Hematopoietic multipotent progenitor cell treated with erythropoietin and hydrocortisone succinate and interleukin-3 and kit ligand, for 17 days (in vitro differentiated cells): ENCODE measurements at regions not wholly inside any gene's neighbourhood (a gene's known extent, or its start where the extent isn't known, plus 50 kb on each side); places are given as distances from the start of the nearest gene placed in this dataset.

Experiments used
- DNase-seq: peaks from one replicate; pipeline ENCODE4 v3.0.0-alpha.2; 2015; ENCODE audit warnings: low spot score

GRCh38 chr18:57915865-57916582 lies 112.9 kb upstream of the ATP8B1 start:
- DNase-seq: no peak

GRCh38 chr18:57915248-57915647 lies 112.1 kb upstream of the ATP8B1 start:
- DNase-seq: no peak

GRCh38 chr18:57913686-57914085 lies 110.6 kb upstream of the ATP8B1 start:
- no peak for DNase-seq

- DNase-seq: peak; percentile 34
Observed at GRCh38 chr18:57910817-57911216, 107.7 kb upstream of the ATP8B1 start.

- no peak for DNase-seq
Observed at GRCh38 chr18:57910134-57910533, 107.0 kb upstream of the ATP8B1 start.

- DNase-seq: no peak
Observed at GRCh38 chr18:57909620-57910019, 106.5 kb upstream of the ATP8B1 start.

GRCh38 chr18:57908092-57908491 lies 105.0 kb upstream of the ATP8B1 start:
- DNase-seq: no peak

GRCh38 chr18:57907550-57907949 lies 104.4 kb upstream of the ATP8B1 start:
- DNase-seq: no peak

- no peak for DNase-seq
Observed at GRCh38 chr18:57906852-57907251, 103.7 kb upstream of the ATP8B1 start.

- DNase-seq: no peak
Observed at GRCh38 chr18:57904535-57904934, 101.4 kb upstream of the ATP8B1 start.

- DNase-seq: no peak
Observed at GRCh38 chr18:57902721-57903120, 99.6 kb upstream of the ATP8B1 start.

- no peak for DNase-seq
Observed at GRCh38 chr18:57901825-57902589, 98.9 kb upstream of the ATP8B1 start.

- DNase-seq: no peak
Observed at GRCh38 chr18:57900906-57901435, 97.9 kb upstream of the ATP8B1 start.

GRCh38 chr18:57898506-57899124 lies 95.5 kb upstream of the ATP8B1 start:
- no peak for DNase-seq

- DNase-seq: no peak
Observed at GRCh38 chr18:57895182-57895581, 92.1 kb upstream of the ATP8B1 start.

GRCh38 chr18:57891707-57892391 lies 88.7 kb upstream of the ATP8B1 start:
- DNase-seq: no peak

GRCh38 chr18:57890266-57890665 lies 87.2 kb upstream of the ATP8B1 start:
- DNase-seq: no peak

GRCh38 chr18:57889841-57890240 lies 86.7 kb upstream of the ATP8B1 start:
- DNase-seq: no peak

- no peak for DNase-seq
Observed at GRCh38 chr18:57887543-57888383, 84.6 kb upstream of the ATP8B1 start.

- no peak for DNase-seq
Observed at GRCh38 chr18:57885931-57886330, 82.8 kb upstream of the ATP8B1 start.

GRCh38 chr18:57882465-57882864 lies 79.3 kb upstream of the ATP8B1 start:
- DNase-seq: no peak
